ENCODE measurements at regions not wholly inside any gene's neighbourhood (a gene's known extent, or its start where the extent isn't known, plus 50 kb on each side); places are given as distances from the start of the nearest gene placed in this dataset.

GRCh38 chr20:60090631-60091030, 132.4 kb downstream of the CDH26 start:
- ChIA-PET CTCF (no interaction called here), POLR2A (no interaction called here)
- H3K9me3 ChIP-seq (ENCODE audit: control insufficient read depth, insufficient read depth, low read depth, low read length) = no peaks in the 10 kb centered on the region
- no peaks in the 10 kb centered on the region for H3K4me1 ChIP-seq (ENCODE audit: control insufficient read depth, insufficient read depth, low read length)
- in situ Hi-C loops (cut with HindIII; ENCODE audit: low pct_unique_long_range_greater_than_20kb, low sequenced_read_pairs) (no loop called here), intact Hi-C loops (cut with micrococcal nuclease; ENCODE audit: unreplicated experiment) (no loop called here)
- no TSS peak for BruUV-seq (replicated peaks)
- no peak overlapping the region for H3K4me3 ChIP-seq (ENCODE audit: low read depth in 2 of 2, low read length in 2 of 2)
- no peaks in the 10 kb centered on the region for H3K36me3 ChIP-seq (ENCODE audit: control insufficient read depth, insufficient read depth, low read length)
- DNase-seq (ENCODE audit: low read depth, low spot score) = no peak
- TF ChIP-seq SIN3A (IDR thresholded peaks at IDR 0.05; ENCODE audit: borderline replicate concordance, insufficient read depth, low read depth, low read length) (no peak), CTCF (IDR thresholded peaks at IDR 0.05) (no peak), POLR2AphosphoS5 (IDR thresholded peaks at IDR 0.05; ENCODE audit: low read depth, low read length) (no peak), REST (IDR thresholded peaks at IDR 0.05; ENCODE audit: insufficient read depth in 1 of 2, low read depth in 2 of 2, low read length in 1 of 2) (no peak), TCF7L2 (IDR thresholded peaks at IDR 0.05; ENCODE audit: low read depth, low read length) (no peak)
- no peak for ATAC-seq
- no peak overlapping the region for H3K27ac ChIP-seq (ENCODE audit: low read length)
- H3K27me3 ChIP-seq (ENCODE audit: control insufficient read depth, insufficient read depth, low read length) = no peaks in the 10 kb centered on the region; the same call in 1 of the 2 replicates

- no peak overlapping the region for H3K27ac ChIP-seq (ENCODE audit: low read length)
- POLR2A ChIA-PET = no interaction called here
- no peak for DNase-seq (ENCODE audit: low read depth, low spot score)
- ATAC-seq = no peak
- H3K4me1 ChIP-seq (ENCODE audit: control insufficient read depth, insufficient read depth, low read length) = no peaks in the 10 kb centered on the region
- TF ChIP-seq REST (IDR thresholded peaks at IDR 0.05; ENCODE audit: insufficient read depth in 1 of 2, low read depth in 2 of 2, low read length in 1 of 2) (no peak), CTCF (IDR thresholded peaks at IDR 0.05) (no peak), TCF7L2 (IDR thresholded peaks at IDR 0.05; ENCODE audit: low read depth, low read length) (no peak), POLR2AphosphoS5 (IDR thresholded peaks at IDR 0.05; ENCODE audit: low read depth, low read length) (no peak), SIN3A (IDR thresholded peaks at IDR 0.05; ENCODE audit: borderline replicate concordance, insufficient read depth, low read depth, low read length) (no peak)
- H3K4me3 ChIP-seq (ENCODE audit: low read depth in 2 of 2, low read length in 2 of 2) = no peak overlapping the region
- intact Hi-C loops (cut with micrococcal nuclease; ENCODE audit: unreplicated experiment) = no loop called here
- no peaks in the 10 kb centered on the region for H3K36me3 ChIP-seq (ENCODE audit: control insufficient read depth, insufficient read depth, low read length)
- H3K27me3 ChIP-seq (ENCODE audit: control insufficient read depth, insufficient read depth, low read length) = no peaks in the 10 kb centered on the region; the same call in 1 of the 2 replicates
- no peaks in the 10 kb centered on the region for H3K9me3 ChIP-seq (ENCODE audit: control insufficient read depth, insufficient read depth, low read depth, low read length)
- in situ Hi-C loops (cut with HindIII; ENCODE audit: low pct_unique_long_range_greater_than_20kb, low sequenced_read_pairs) = no loop called here
- CTCF ChIA-PET = no interaction called here
- no TSS peak for BruUV-seq (replicated peaks)
Observed at GRCh38 chr20:60091305-60091704, 133.1 kb downstream of the CDH26 start.

All from Panc1 (cell line).